ENCODE measurements at regions not wholly inside any gene's neighbourhood (a gene's known extent, or its start where the extent isn't known, plus 50 kb on each side); places are given as distances from the start of the nearest gene placed in this dataset.

- TF ChIP-seq, protein P1, sequence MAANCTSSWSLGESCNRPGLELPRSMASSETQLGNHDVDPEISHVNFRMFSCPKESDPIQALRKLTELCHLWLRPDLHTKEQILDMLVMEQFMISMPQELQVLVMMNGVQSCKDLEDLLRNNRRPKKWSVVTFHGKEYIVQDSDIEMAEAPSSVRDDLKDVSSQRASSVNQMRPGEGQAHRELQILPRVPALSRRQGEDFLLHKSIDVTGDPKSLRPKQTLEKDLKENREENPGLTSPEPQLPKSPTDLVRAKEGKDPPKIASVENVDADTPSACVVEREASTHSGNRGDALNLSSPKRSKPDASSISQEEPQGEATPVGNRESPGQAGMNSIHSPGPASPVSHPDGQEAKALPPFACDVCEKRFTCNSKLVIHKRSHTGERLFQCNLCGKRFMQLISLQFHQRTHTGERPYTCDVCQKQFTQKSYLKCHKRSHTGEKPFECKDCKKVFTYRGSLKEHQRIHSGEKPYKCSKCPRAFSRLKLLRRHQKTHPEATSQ (tag by site-specific recombination; IDR thresholded peaks at IDR 0.05) = no peak
- TF ChIP-seq, protein P2, sequence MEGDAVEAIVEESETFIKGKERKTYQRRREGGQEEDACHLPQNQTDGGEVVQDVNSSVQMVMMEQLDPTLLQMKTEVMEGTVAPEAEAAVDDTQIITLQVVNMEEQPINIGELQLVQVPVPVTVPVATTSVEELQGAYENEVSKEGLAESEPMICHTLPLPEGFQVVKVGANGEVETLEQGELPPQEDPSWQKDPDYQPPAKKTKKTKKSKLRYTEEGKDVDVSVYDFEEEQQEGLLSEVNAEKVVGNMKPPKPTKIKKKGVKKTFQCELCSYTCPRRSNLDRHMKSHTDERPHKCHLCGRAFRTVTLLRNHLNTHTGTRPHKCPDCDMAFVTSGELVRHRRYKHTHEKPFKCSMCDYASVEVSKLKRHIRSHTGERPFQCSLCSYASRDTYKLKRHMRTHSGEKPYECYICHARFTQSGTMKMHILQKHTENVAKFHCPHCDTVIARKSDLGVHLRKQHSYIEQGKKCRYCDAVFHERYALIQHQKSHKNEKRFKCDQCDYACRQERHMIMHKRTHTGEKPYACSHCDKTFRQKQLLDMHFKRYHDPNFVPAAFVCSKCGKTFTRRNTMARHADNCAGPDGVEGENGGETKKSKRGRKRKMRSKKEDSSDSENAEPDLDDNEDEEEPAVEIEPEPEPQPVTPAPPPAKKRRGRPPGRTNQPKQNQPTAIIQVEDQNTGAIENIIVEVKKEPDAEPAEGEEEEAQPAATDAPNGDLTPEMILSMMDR (tag by site-specific recombination; IDR thresholded peaks at IDR 0.05) = no peak
Measured at GRCh38 chr14:98937021-98937420, 335.0 kb downstream of the BCL11B start.
